Activated naive CD4-positive, alpha-beta T cell treated with anti-CD3 and anti-CD28 coated beads, Interleukin-2, amount 10 ng/mL, durations not matched to agents 7 days and 5 days (primary cell): ENCODE measurements at regions not wholly inside any gene's neighbourhood (a gene's known extent, or its start where the extent isn't known, plus 50 kb on each side); places are given as distances from the start of the nearest gene placed in this dataset.

Experiments used
- CTCF ChIA-PET: fragments of 350-600 bp; sonication (Branson Sonifier 250); formaldehyde crosslinking; loops from one replicate; lab custom pipeline; 2021; ENCODE audit warnings: antibody characterized with exemption; lab: Charles Lee
- DNase-seq: peaks from one replicate; pipeline ENCODE4 v3.0.0-alpha.2; 2020
- H3K27ac Mint-ChIP-seq: one replicate; pipeline ENCODE4 v1.8.0; 2021; ENCODE audit warnings: mild to moderate bottlenecking, moderate library complexity, mixed read lengths
- H3K27me3 Mint-ChIP-seq: one replicate; pipeline ENCODE4 v1.8.0; 2021; ENCODE audit warnings: mild to moderate bottlenecking, mixed read lengths
- H3K36me3 Mint-ChIP-seq: one replicate; pipeline ENCODE4 v1.8.0; 2021; ENCODE audit warnings: mixed read lengths
- H3K4me1 Mint-ChIP-seq: one replicate; pipeline ENCODE4 v1.8.0; 2021; ENCODE audit warnings: mixed read lengths
- H3K4me3 Mint-ChIP-seq: one replicate; pipeline ENCODE4 v1.8.0; 2021; ENCODE audit warnings: mild to moderate bottlenecking, moderate library complexity, mixed read lengths
- H3K9me3 Mint-ChIP-seq: one replicate; pipeline ENCODE4 v1.8.0; 2021; ENCODE audit warnings: mixed read lengths

DNA sequence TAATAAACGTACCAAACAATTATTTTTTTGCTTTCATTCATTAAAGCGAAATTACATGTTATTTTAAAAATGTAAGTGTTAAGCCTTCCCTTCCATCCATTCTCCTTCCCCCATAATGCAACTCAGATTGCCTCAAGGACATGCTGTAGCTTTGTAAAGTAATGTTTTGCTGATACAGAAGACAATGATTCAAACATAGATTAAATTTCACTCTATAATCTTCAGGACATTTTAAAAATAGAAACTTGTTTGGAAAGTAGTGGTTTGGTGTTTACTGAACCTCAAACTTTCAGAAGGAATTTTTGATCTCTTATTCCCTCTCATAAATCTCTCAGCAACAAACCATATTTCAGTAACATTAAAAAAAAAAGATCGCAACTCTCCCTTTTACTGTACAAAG, 350.9 kb upstream of the HSF2 start:
- no peak for DNase-seq
- H3K27me3 Mint-ChIP-seq = peaks cover 3% of the 10 kb centered on the region
- CTCF ChIA-PET = no interaction called here
- H3K36me3 Mint-ChIP-seq = no peaks in the 10 kb centered on the region
- no peak overlapping the region for H3K4me3 Mint-ChIP-seq
- no peaks in the 10 kb centered on the region for H3K4me1 Mint-ChIP-seq
- no peak overlapping the region for H3K27ac Mint-ChIP-seq
- no peaks in the 10 kb centered on the region for H3K9me3 Mint-ChIP-seq

- Mint-ChIP-seq H3K27ac (no peak overlapping the region), H3K27me3 (peaks cover 3% of the 10 kb centered on the region), H3K9me3 (no peaks in the 10 kb centered on the region), H3K4me1 (no peaks in the 10 kb centered on the region), H3K36me3 (no peaks in the 10 kb centered on the region), H3K4me3 (no peak overlapping the region)
- no peak for DNase-seq
- CTCF ChIA-PET = no interaction called here
These were observed 350.1 kb upstream of the HSF2 start for GRCh38 chr6:122049341-122049740.

GRCh38 chr6:122050242-122050755, 349.2 kb upstream of the HSF2 start:
- Mint-ChIP-seq H3K9me3 (no peaks in the 10 kb centered on the region), H3K27ac (no peak overlapping the region), H3K27me3 (peaks cover 3% of the 10 kb centered on the region), H3K4me1 (no peaks in the 10 kb centered on the region), H3K4me3 (no peak overlapping the region), H3K36me3 (no peaks in the 10 kb centered on the region)
- no peak for DNase-seq
- CTCF ChIA-PET = no interaction called here

GRCh38 chr6:122052346-122052900, 347.0 kb upstream of the HSF2 start:
- Mint-ChIP-seq H3K4me3 (no peak overlapping the region), H3K27me3 (no peaks in the 10 kb centered on the region), H3K4me1 (no peaks in the 10 kb centered on the region), H3K27ac (no peak overlapping the region), H3K36me3 (no peaks in the 10 kb centered on the region), H3K9me3 (no peaks in the 10 kb centered on the region)
- DNase-seq = no peak
- CTCF ChIA-PET = no interaction called here

- Mint-ChIP-seq H3K36me3 (no peaks in the 10 kb centered on the region), H3K4me3 (no peak overlapping the region), H3K4me1 (no peaks in the 10 kb centered on the region), H3K9me3 (no peaks in the 10 kb centered on the region), H3K27me3 (no peaks in the 10 kb centered on the region), H3K27ac (no peak overlapping the region)
- CTCF ChIA-PET = no interaction called here
- no peak for DNase-seq
These were observed 339.5 kb upstream of the HSF2 start for GRCh38 chr6:122059918-122060317.

DNA sequence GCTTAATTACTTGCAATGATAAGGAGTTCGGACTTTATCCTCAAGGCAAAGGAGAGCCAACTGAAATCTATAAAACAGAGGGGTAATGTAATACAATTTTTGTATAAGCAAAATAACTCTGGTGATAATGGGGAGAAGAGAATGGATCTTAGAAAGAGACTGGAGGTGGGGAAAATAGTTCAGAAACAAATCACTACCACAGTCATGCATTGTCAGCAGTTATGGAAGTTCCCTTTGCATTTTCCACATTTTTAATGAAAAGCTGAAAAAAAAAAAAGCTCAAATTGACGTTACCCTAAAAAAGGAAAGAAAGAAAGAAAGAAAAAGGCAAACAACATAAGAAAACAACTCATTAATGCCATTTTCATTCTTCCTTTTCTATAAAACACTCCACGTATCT, 337.6 kb upstream of the HSF2 start:
- no peak overlapping the region for H3K4me3 Mint-ChIP-seq
- no peaks in the 10 kb centered on the region for H3K4me1 Mint-ChIP-seq
- H3K27ac Mint-ChIP-seq = no peak overlapping the region
- H3K9me3 Mint-ChIP-seq = no peaks in the 10 kb centered on the region
- CTCF ChIA-PET = interaction anchor here (0.6 kb wide), 1 partner anchor 661 kb away, joined by 3 read pairs; no protein-coding TSS in a partner anchor
- H3K36me3 Mint-ChIP-seq = no peaks in the 10 kb centered on the region
- no peaks in the 10 kb centered on the region for H3K27me3 Mint-ChIP-seq
- no peak for DNase-seq

GRCh38 chr6:122063076-122063475, 336.4 kb upstream of the HSF2 start:
- H3K27me3 Mint-ChIP-seq = no peaks in the 10 kb centered on the region
- CTCF ChIA-PET = no interaction called here
- no peaks in the 10 kb centered on the region for H3K4me1 Mint-ChIP-seq
- no peaks in the 10 kb centered on the region for H3K9me3 Mint-ChIP-seq
- no peak for DNase-seq
- H3K27ac Mint-ChIP-seq = no peak overlapping the region
- no peaks in the 10 kb centered on the region for H3K36me3 Mint-ChIP-seq
- no peak overlapping the region for H3K4me3 Mint-ChIP-seq

GRCh38 chr6:122063761-122064160, 335.7 kb upstream of the HSF2 start:
- Mint-ChIP-seq H3K4me1 (no peaks in the 10 kb centered on the region), H3K9me3 (no peaks in the 10 kb centered on the region), H3K27ac (no peak overlapping the region), H3K4me3 (no peak overlapping the region), H3K27me3 (no peaks in the 10 kb centered on the region), H3K36me3 (no peaks in the 10 kb centered on the region)
- no peak for DNase-seq
- CTCF ChIA-PET = no interaction called here

GRCh38 chr6:122066200-122066599, 333.3 kb upstream of the HSF2 start:
- no peaks in the 10 kb centered on the region for H3K4me1 Mint-ChIP-seq
- H3K9me3 Mint-ChIP-seq = no peaks in the 10 kb centered on the region
- CTCF ChIA-PET = no interaction called here
- no peak overlapping the region for H3K4me3 Mint-ChIP-seq
- H3K27me3 Mint-ChIP-seq = no peaks in the 10 kb centered on the region
- no peak overlapping the region for H3K27ac Mint-ChIP-seq
- H3K36me3 Mint-ChIP-seq = no peaks in the 10 kb centered on the region
- no peak for DNase-seq

DNA sequence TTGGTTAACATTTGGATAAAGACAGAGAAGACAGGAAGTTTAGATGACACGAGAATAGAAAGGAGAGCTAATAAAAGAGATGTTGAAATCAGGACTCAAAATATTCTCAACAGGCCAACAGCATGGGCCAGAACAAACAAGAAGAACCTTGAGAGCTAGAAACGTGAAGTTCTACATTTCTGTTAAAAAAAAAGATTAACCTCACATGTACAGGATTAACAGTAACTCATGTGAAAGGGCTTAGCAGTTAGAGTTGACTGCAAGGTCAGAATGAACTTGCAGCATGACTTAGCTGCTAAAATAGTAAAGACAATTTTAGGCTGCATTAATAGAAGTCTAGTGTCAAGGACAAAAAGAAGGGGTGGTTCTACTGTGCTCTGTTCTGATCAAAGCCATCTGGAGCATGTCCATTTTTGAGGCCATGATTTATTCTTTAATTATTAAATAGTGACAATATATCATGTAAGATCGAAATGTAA, 331.1 kb upstream of the HSF2 start:
- no peak overlapping the region for H3K4me3 Mint-ChIP-seq
- no peaks in the 10 kb centered on the region for H3K4me1 Mint-ChIP-seq
- CTCF ChIA-PET = no interaction called here
- no peaks in the 10 kb centered on the region for H3K36me3 Mint-ChIP-seq
- H3K27me3 Mint-ChIP-seq = no peaks in the 10 kb centered on the region
- DNase-seq = no peak
- no peaks in the 10 kb centered on the region for H3K9me3 Mint-ChIP-seq
- H3K27ac Mint-ChIP-seq = no peak overlapping the region

- Mint-ChIP-seq H3K4me1 (no peaks in the 10 kb centered on the region), H3K9me3 (no peaks in the 10 kb centered on the region), H3K27ac (no peak overlapping the region), H3K27me3 (no peaks in the 10 kb centered on the region), H3K4me3 (no peak overlapping the region), H3K36me3 (no peaks in the 10 kb centered on the region)
- DNase-seq = no peak
- CTCF ChIA-PET = no interaction called here
These were observed 329.5 kb upstream of the HSF2 start for GRCh38 chr6:122069932-122070331.

GRCh38 chr6:122072014-122072647, 327.3 kb upstream of the HSF2 start:
- H3K4me1 Mint-ChIP-seq = no peaks in the 10 kb centered on the region
- no peak for DNase-seq
- no peaks in the 10 kb centered on the region for H3K9me3 Mint-ChIP-seq
- CTCF ChIA-PET = no interaction called here
- H3K36me3 Mint-ChIP-seq = no peaks in the 10 kb centered on the region
- H3K27me3 Mint-ChIP-seq = peaks cover 4% of the 10 kb centered on the region
- H3K27ac Mint-ChIP-seq = no peak overlapping the region
- H3K4me3 Mint-ChIP-seq = no peak overlapping the region

DNA sequence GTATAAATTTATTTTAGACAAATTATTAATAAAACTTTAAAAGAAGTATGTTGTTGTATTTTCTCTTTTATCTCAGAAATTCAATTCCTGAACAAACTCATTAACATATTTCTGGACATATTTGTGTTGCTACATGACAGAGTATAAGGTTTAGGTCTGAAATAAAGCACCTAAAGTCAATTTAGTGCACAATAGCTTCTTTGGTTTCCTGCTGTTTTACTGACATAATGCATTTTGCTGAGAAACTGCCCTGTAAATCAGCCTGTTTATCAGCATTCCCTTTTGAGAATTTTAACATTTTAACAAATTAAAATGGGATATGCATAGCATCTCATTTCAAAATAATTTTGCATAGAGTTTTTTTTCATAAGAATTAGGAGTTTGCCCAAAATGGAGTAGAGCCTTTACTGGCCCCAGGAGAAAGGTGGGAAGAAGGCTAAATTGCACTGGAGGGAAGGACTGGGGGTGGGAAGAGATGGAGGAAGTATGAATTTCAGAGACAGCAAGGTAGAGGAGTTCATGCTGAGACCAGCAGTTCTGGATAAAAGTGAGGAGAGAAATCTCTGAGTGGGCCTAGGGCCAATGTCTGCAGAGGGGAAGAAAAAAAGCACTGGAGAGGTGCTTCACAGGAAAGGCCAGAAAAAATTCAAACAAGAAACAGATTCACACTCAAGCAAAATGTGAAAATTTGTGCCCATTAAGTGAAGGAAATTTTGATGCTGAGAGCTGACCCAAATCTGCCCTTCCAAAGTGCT, 324.2 kb upstream of the HSF2 start:
- Mint-ChIP-seq H3K27ac (no peak overlapping the region), H3K4me1 (no peaks in the 10 kb centered on the region), H3K36me3 (no peaks in the 10 kb centered on the region), H3K4me3 (no peak overlapping the region), H3K27me3 (peaks cover 4% of the 10 kb centered on the region), H3K9me3 (no peaks in the 10 kb centered on the region)
- CTCF ChIA-PET = no interaction called here
- no peak for DNase-seq

GRCh38 chr6:122075917-122076316, 323.5 kb upstream of the HSF2 start:
- CTCF ChIA-PET = no interaction called here
- Mint-ChIP-seq H3K36me3 (no peaks in the 10 kb centered on the region), H3K4me1 (no peaks in the 10 kb centered on the region)

DNA sequence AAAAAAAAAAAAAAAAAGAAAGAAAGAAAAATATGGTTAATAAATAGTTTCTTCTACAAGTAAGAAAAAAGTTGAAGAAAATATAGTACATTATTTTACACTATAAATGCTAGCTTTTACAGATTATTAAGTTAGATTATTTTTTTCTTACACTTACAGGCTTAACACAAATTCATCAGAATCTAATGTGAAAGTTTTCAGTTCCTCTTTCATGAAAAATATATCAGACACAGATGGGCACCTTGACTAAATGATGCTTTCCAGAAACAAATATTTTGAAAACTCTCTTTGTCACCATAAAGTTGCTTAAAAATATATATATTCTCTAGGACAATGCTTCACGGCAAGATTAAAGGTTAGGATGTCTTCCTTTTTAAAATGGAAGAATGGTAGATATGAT, 321.8 kb upstream of the HSF2 start:
- CTCF ChIA-PET = no interaction called here
- peaks cover 3% of the 10 kb centered on the region for H3K4me1 Mint-ChIP-seq
- no peaks in the 10 kb centered on the region for H3K36me3 Mint-ChIP-seq
- no peak for DNase-seq
- no peaks in the 10 kb centered on the region for H3K9me3 Mint-ChIP-seq
- H3K27ac Mint-ChIP-seq = no peak overlapping the region
- peaks cover 4% of the 10 kb centered on the region for H3K27me3 Mint-ChIP-seq
- no peak overlapping the region for H3K4me3 Mint-ChIP-seq

More at GRCh38 chr6:122075917-122076316, 323.5 kb upstream of the HSF2 start:
- H3K27ac Mint-ChIP-seq = no peak overlapping the region
- no peaks in the 10 kb centered on the region for H3K9me3 Mint-ChIP-seq
- no peak for DNase-seq
- no peak overlapping the region for H3K4me3 Mint-ChIP-seq
- peaks cover 4% of the 10 kb centered on the region for H3K27me3 Mint-ChIP-seq
